OCI-M2 (cell line): ENCODE measurements at regions not wholly inside any gene's neighbourhood (a gene's known extent, or its start where the extent isn't known, plus 50 kb on each side); places are given as distances from the start of the nearest gene placed in this dataset.

Experiments
- DNase-seq: peaks from one replicate; lab custom pipeline; 2025; ENCODE audit not compliant: unreplicated experiment; lab: John Stamatoyannopoulos, UW

DNA sequence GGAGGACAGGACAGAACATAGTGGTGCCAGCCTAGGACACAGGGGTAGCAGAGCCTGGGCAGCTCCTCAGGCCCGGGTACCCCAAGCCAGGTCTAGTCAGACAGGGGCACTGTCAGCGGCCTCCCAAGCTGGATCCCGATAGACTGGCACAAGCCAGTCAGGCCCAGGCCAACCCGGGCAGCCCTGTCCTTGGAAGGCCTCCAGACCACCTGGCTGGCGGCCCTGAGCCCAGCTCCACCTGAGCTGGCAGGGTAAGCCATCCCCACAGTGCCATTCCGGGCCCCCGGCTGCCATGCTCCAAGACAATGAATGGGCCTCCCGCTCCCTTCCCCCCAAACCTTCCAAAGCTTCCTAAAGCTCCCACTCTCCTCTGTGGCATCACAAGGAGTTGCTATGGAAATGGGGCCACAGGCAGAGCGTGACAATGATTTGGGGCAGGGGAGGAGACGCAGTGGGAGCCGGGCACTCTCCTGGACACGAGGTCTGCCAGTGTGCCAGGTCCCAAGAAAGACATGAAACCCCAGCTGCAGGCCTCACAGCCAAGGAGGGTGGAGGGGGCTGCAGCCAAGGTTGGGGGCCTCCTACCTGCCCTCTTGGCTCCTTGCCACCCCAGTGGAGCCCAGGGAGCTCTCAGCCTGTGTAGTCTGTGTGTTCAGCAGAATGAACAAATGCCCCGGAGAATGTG is 165.6 kb upstream of the LINGO1 start:
- no peak for DNase-seq

DNA sequence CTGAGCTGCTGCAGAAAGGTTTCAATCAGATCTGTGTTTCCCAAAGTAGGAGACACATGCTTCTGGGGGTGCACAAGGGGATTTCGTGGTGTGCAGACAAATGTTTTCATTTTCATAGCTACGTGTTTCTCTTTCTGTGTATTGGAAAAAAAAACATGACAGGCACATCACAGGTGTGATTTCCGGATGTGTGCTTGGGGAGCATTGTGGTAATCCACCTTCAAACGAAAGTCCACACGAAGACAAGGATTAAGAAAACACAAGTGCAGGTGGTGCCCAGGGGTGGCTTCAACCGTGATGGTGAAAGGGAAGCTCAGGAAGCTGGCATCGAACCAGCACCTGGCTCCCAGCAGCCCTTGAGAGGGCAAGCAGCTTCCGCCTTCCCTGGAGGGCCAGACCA is 164.6 kb upstream of the LINGO1 start:
- DNase-seq, result no peak

DNA sequence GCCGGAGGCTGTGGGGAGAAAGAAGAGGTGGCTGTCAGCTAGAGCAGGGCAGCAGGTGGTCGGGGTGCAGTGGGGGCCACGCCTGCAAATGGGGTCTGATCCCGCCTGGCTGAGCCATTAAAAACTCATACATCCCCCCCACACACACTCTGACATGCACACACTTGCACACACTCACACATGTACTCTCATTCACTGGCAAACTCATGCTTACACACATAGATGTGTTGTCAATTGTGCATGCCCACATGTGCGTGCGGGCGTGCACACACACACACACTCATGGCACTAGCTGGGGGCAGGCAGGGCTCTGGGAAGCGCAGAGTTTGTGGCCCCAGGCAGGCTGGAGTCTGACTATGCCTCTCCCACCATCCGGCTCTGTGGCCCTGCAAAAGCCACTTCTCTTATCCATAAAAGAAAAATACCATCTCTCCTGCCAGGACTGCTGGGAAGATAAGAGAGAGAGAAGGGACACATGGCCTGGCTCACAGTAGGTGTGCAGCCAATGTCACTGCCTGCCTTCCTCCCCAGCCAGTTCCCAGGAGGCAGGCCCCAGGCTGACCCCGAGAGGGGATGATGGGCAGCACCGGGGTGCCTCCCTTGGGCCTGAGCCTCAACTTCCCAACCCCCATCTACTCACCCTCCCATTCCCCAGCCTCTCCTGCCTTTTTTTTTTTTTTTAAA is 163.5 kb upstream of the LINGO1 start:
- no peak for DNase-seq

GRCh38 chr15:77795446-77795845 is 162.7 kb upstream of the LINGO1 start:
- no peak for DNase-seq

- no peak for DNase-seq
Measured at GRCh38 chr15:77791941-77792340, 159.2 kb upstream of the LINGO1 start.

DNA sequence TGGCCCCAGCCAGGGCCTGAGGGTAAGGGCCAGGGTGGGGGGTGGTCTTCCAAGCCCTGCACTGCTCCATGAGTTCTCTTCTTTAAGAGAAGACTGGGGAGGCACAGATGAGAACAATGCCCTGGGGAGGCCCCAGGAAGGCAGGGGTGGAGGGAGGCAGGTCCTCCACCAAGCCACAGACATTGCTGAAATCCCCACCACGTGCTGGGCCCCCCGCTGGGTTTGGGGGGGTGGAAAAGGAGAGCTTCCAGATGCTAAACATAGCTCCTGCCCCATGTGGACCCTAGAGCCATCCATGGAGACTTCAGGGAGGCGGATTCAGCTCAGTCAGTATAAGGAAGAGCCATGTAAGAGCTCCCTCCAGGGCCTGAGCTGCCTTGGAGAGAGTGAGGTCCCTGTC is 157.8 kb upstream of the LINGO1 start:
- no peak for DNase-seq

GRCh38 chr15:77786956-77787355 is 154.2 kb upstream of the LINGO1 start:
- DNase-seq, result no peak

- no peak for DNase-seq
Measured at GRCh38 chr15:77786181-77786890, 153.6 kb upstream of the LINGO1 start.

DNA sequence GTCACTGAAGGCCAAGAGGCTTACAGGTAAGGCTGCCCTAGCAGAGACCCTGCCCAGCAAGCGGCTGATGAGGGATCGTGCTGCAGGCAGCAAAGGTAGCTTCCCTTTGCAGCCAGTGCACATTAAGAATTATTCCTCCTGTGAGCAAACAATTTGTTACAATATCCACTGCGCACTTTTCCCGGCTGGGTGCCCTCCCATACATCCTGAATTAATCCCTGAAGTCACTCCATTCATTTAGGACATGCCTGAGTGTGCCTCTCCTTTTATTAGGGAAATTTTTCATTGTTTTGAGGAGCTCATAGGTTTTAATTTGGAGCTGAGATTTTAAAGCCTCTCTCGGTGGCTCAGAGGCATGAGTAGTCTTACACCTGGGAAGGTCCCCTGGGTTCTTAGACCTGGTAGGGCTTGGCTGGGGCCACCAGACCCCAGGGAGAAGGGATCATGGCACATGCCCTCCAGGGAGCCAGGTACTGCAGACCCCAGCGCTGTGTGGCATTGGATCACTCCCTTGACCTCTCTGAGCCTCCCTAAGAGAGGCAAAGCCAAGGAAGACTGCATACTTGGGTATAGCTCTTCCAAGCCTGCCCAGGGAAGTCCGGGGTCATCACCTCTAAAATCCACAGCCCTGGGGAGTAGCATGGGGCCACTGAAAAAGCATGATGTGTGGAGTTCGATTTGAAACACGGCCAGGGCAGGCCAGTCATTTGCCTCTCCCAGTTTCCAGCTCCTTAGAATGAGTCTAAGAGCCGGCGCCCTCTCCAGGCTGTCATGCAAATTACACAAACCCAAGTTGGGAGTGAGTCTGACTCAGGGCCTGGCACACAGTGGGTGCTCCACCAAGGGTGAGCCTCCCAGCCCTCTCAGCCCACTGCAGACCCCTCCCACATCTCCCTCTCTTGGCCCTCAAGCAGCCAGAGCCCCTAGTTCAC is 151.9 kb upstream of the LINGO1 start:
- no peak for DNase-seq

DNA sequence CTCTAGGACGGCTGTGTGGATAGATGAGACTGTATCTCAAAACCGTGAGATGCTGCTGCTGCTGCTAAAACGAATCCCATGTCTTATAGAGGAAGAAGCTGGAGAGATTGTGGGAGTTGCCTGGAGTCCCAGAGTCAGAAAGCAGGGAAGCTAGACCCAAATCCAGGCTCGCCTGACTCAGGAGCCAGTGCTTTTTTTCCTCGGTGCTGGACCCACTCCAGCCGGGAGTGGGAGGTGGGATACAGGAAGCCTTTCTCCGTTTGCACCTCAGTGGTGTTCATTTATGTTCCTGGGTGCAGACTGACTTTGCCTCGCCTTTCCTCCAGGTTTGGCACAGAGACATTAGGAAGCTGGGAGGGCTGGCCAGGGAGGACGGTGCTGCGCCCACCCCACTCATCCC is 150.9 kb upstream of the LINGO1 start:
- DNase-seq, result no peak

DNA sequence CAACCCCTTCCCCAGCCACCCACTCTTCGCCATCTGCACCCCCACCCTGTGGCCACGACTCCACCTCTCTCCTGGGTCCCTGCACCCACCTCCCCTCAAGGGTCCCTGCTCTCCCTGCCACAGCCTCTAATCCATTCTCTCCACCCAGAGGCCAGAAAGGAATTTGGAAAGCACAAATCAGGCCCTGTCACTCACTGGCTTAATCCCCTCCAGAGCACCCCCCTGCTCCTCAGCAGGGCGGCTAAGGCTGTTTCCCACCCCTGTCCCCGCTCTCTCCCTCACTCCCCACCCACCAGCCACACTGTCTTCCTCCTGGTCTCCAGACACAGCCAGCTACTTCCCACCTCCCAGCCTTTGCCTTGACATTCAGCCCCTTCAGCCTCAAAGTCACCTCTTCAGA is 150.0 kb upstream of the LINGO1 start:
- no peak for DNase-seq

GRCh38 chr15:77781946-77782240 is 149.2 kb upstream of the LINGO1 start:
- no peak for DNase-seq

GRCh38 chr15:77781151-77781945 is 148.6 kb upstream of the LINGO1 start:
- DNase-seq, result no peak

GRCh38 chr15:77778802-77779201 is 146.1 kb upstream of the LINGO1 start:
- DNase-seq, result no peak

- no peak for DNase-seq
Measured at GRCh38 chr15:77775837-77776236, 143.1 kb upstream of the LINGO1 start.

- no peak for DNase-seq
Measured at GRCh38 chr15:77775373-77775772, 142.7 kb upstream of the LINGO1 start.

GRCh38 chr15:77774350-77774749 is 141.6 kb upstream of the LINGO1 start:
- DNase-seq, result no peak

DNA sequence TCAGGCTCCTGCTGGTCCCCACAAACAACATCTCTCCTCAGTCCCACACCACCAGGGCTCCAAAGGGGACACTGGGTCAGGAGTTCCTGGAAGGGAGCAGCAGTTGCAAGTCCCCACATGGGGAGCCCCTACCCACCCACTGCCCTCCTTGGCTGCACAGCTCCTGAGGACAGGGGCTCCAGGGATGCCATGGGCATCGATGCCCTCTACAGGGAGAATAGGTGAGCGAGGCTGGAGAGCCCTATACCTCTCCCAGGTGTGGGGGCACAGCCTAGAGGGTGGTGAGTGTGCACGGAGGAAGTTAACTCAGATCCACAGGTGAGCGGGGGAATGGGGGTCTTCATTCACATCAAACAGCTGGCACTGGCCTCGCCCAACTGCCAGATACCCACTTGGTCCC is 141.2 kb upstream of the LINGO1 start:
- DNase-seq, result no peak

DNA sequence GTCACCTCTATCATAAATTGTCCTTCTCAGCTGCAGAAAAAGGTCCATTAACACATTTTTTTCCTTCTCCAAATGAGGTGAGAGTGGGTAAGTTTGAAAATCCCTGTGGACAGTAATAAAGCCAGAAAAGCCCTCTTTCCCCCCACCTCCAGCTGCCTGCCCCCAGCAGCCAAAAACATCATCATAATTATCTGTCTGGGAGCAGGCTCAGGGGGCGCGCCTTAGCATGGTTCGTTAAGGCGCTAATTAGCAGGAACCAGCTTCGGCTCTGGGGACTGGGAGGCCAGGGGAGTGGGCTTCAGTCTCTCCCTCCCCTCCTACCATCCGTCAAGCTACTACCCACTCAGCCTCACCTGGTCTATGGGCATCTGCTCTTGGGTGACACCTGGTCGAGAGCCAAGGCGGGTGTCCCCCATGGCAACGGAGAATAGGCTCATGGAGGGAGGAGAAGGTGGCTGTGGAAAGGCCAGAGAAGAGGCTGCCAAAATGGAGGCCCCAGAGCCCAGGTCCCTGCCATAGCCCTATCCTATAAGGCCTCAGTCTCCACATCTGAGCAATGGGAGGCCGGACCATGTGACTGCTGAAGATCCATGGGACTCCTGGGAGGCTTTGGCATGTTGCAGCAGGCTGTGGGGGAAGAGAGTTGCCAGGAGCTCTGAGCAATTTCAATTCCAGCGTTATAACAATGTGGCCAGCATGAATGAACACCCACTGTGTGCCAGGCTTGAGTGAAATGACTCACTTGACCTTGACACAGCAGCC is 140.1 kb upstream of the LINGO1 start:
- DNase-seq, result no peak

DNA sequence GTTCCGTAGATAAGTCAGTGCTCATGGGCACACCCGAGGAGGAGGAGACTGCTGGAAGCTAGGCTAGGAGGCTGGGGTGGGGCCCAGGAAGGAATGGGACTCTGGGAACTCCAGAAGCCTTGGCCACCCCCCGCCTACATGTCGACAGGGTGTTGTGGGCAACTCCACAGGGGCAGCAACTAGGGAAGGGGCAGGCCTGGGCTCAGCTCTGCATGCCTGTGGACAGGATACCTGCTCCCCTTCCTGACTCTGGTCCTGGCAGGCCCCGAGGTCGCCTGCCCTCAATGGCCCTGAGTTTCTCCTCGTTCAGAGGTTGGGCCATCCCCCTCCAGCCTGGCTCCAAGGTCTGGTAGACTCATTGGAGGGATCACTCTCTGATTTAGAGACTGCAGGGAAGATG is 138.9 kb upstream of the LINGO1 start:
- DNase-seq, result no peak
